ENCODE measurements at regions not wholly inside any gene's neighbourhood (a gene's known extent, or its start where the extent isn't known, plus 50 kb on each side); places are given as distances from the start of the nearest gene placed in this dataset.

DNA sequence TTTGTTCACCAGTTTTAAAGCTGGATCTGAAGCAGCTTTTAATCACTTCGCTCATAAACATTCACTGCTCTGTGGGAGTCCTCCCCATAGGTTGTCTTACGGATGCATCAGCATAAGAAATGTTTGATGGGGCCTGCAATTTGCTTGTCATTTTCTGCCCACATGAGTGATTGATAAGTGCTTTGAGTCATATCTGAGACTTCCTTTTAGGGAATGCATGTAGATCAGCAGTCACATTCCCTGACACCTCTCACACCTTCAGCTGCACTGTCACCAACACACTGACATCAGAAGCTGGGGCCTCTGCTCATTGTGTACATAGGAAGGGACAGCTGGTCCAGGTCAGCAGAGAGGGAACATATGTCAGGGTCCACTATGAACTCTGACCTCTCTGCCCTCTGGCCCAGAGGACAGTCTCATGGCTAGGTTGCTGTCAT lies 84.1 kb upstream of the SPATA31D4 start:
- TF ChIP-seq POLR2AphosphoS5 (IDR thresholded peaks at IDR 0.05; ENCODE audit: low read depth, low read length) (no peak), TAF1 (IDR thresholded peaks at IDR 0.05; ENCODE audit: borderline replicate concordance, insufficient read depth, low read length) (no peak)
